ENCODE measurements at regions not wholly inside any gene's neighbourhood (a gene's known extent, or its start where the extent isn't known, plus 50 kb on each side); places are given as distances from the start of the nearest gene placed in this dataset.

DNA sequence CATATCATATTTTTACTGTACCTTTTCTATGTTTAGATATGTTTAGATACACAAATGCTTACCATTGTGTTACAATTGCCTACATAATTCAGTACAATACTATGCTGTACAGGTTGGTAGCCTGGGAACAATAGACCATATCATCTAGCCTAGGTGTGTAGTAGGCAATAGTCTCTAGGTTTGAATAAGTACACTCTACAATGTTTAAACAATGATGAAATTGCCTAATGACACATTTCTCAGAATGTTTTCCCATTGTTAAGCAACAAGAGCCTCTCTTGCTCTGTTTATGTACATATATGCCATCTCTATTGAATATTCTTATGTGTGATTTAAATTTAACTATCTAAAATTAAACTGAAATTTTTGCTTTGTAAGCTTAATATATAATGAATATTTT, 209.6 kb upstream of the ST8SIA4 start:
- intact Hi-C loops (cut with micrococcal nuclease) (no loop called here), in situ Hi-C loops (cut with MboI) (no loop called here)
- FAIRE-seq = no peak
- Histone ChIP-seq H3K9me1 (ENCODE audit: control insufficient read depth, insufficient read depth, low read length) (no peaks in the 10 kb centered on the region), H4K20me1 (replicated peaks; ENCODE audit: control insufficient read depth, insufficient read depth, low read length) (no peaks in the 10 kb centered on the region), H3K9ac (ENCODE audit: insufficient read depth in 1 of 2, low read depth in 2 of 2, low read length in 2 of 2) (no peak overlapping the region), H3K27me3 (ENCODE audit: control insufficient read depth in 2 of 2, insufficient read depth in 2 of 2, low read length in 2 of 2) (no peaks in the 10 kb centered on the region), H3K79me2 (ENCODE audit: control insufficient read depth, insufficient read depth, low read length) (no peaks in the 10 kb centered on the region), H3K4me3 (no peak overlapping the region), H3K27ac (ENCODE audit: extremely low read depth, low read depth, low read length) (no peak overlapping the region), H3K9me3 (replicated peaks; ENCODE audit: control insufficient read depth, insufficient read depth, low read depth, low read length) (no peaks in the 10 kb centered on the region), H3K36me3 (ENCODE audit: control insufficient read depth, insufficient read depth, low read length) (no peaks in the 10 kb centered on the region), H3K4me2 (ENCODE audit: insufficient read depth, low read length) (no peak overlapping the region), H2AFZ (ENCODE audit: low read depth, low read length) (no peak overlapping the region), H3K4me1 (replicated peaks in 1 of 2; ENCODE audit: control insufficient read depth in 2 of 2, insufficient read depth in 2 of 2, low read length in 2 of 2) (no peaks in the 10 kb centered on the region)
- CTCF ChIA-PET (ENCODE audit: low intra/inter-chr PET ratio) = no interaction called here
- no peak for DNase-seq (ENCODE audit: extremely low read depth in 1 of 4, low spot score in 3 of 4)
- POLR2A ChIA-PET = no interaction called here
- no peak for ATAC-seq
- no TSS peak for BruUV-seq (replicated peaks)
- TF ChIP-seq ETV6 (IDR thresholded peaks at IDR 0.05; ENCODE audit: borderline replicate concordance in 1 of 2, low read depth in 2 of 2, low read length in 1 of 2) (no peak), ETV6 (CRISPR knock-in tag; IDR thresholded peaks at IDR 0.05; ENCODE audit: borderline replicate concordance) (no peak), ZNF668 (CRISPR knock-in tag; IDR thresholded peaks at IDR 0.05) (no peak), GABPB2 (CRISPR knock-in tag; conservative IDR thresholded peaks at IDR 0.05) (no peak), ZNF436 (CRISPR knock-in tag; IDR thresholded peaks at IDR 0.05) (no peak), NFRKB (IDR thresholded peaks at IDR 0.05; ENCODE audit: low read depth) (no peak), NCOA4 (IDR thresholded peaks at IDR 0.05; ENCODE audit: partially characterized antibody) (no peak), RBFOX2 (IDR thresholded peaks at IDR 0.05; ENCODE audit: low read depth, low read length) (no peak), TAF15 (IDR thresholded peaks at IDR 0.05; ENCODE audit: low read depth, low read length) (no peak), BACH1 (tag; IDR thresholded peaks at IDR 0.05) (no peak), KAT7 (CRISPR knock-in tag; IDR thresholded peaks at IDR 0.05; ENCODE audit: borderline replicate concordance) (no peak), CHD1 (IDR thresholded peaks at IDR 0.05; ENCODE audit: low read length) (no peak), ZNF140 (CRISPR knock-in tag; IDR thresholded peaks at IDR 0.05) (no peak), FOXK2 (conservative IDR thresholded peaks at IDR 0.05 in 1 of 2, IDR thresholded peaks at IDR 0.05 in 1 of 2; ENCODE audit: low read depth in 2 of 2) (no peak), ZNF197 (CRISPR knock-in tag; IDR thresholded peaks at IDR 0.05; ENCODE audit: low read depth) (no peak), ZC3H11A (IDR thresholded peaks at IDR 0.05; ENCODE audit: low read depth, low read length) (no peak), MEF2A (IDR thresholded peaks at IDR 0.05; ENCODE audit: control insufficient read depth, low read depth, low read length) (no peak)
- TF ChIP-seq, protein P1, sequence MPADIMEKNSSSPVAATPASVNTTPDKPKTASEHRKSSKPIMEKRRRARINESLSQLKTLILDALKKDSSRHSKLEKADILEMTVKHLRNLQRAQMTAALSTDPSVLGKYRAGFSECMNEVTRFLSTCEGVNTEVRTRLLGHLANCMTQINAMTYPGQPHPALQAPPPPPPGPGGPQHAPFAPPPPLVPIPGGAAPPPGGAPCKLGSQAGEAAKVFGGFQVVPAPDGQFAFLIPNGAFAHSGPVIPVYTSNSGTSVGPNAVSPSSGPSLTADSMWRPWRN (IDR thresholded peaks at IDR 0.05; ENCODE audit: low read depth) = no peak
- TF ChIP-seq, protein P2, sequence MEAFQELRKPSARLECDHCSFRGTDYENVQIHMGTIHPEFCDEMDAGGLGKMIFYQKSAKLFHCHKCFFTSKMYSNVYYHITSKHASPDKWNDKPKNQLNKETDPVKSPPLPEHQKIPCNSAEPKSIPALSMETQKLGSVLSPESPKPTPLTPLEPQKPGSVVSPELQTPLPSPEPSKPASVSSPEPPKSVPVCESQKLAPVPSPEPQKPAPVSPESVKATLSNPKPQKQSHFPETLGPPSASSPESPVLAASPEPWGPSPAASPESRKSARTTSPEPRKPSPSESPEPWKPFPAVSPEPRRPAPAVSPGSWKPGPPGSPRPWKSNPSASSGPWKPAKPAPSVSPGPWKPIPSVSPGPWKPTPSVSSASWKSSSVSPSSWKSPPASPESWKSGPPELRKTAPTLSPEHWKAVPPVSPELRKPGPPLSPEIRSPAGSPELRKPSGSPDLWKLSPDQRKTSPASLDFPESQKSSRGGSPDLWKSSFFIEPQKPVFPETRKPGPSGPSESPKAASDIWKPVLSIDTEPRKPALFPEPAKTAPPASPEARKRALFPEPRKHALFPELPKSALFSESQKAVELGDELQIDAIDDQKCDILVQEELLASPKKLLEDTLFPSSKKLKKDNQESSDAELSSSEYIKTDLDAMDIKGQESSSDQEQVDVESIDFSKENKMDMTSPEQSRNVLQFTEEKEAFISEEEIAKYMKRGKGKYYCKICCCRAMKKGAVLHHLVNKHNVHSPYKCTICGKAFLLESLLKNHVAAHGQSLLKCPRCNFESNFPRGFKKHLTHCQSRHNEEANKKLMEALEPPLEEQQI (IDR thresholded peaks at IDR 0.05) = no peak

Measured in K562 (cell line).